HL-60 (cell line): ENCODE measurements at regions not wholly inside any gene's neighbourhood (a gene's known extent, or its start where the extent isn't known, plus 50 kb on each side); places are given as distances from the start of the nearest gene placed in this dataset.

ENCODE experiments used
- CTCF ChIP-seq: IDR thresholded peaks from one replicate; pipeline ENCODE4 v1.5.1; 2011; ENCODE audit warnings: low read length, control low read depth, inconsistent platforms; ENCODE audit not compliant: insufficient read depth
- GABPA ChIP-seq: IDR thresholded peaks from 2 replicates; pipeline ENCODE4 v1.6.1; 2012; ENCODE audit warnings: low read depth
- POLR2AphosphoS5 ChIP-seq: IDR thresholded peaks from 2 replicates; pipeline ENCODE4 v1.6.1; 2012; ENCODE audit warnings: low read depth
- TF ChIP-seq, protein P1 (sequence below): IDR thresholded peaks from 2 replicates; pipeline ENCODE4 v1.6.1; 2012; ENCODE audit warnings: low read depth; ENCODE audit not compliant: insufficient replicate concordance

DNA sequence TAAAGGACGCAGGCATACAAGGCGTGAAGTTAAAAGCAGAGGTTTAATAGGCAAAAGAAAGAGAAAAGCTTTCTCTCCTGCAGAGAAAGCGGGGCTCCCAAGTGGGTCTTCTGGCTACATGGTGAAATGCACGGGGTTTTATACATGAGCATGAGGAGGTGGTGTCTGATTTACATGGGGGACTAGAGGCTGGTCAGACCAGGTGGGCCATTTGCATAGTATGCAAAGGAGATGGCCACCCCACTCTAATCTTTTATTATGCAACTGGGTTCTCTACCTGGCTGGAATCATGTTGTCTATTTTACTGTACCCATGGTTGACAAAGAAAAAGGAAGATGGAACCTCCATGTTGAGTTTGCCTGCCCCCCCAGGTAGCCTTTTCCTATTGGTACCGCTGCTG lies 356.2 kb downstream of the KCNJ3 start:
- TF ChIP-seq POLR2AphosphoS5 (no peak), CTCF (no peak), GABPA (no peak)
- TF ChIP-seq, protein P1, sequence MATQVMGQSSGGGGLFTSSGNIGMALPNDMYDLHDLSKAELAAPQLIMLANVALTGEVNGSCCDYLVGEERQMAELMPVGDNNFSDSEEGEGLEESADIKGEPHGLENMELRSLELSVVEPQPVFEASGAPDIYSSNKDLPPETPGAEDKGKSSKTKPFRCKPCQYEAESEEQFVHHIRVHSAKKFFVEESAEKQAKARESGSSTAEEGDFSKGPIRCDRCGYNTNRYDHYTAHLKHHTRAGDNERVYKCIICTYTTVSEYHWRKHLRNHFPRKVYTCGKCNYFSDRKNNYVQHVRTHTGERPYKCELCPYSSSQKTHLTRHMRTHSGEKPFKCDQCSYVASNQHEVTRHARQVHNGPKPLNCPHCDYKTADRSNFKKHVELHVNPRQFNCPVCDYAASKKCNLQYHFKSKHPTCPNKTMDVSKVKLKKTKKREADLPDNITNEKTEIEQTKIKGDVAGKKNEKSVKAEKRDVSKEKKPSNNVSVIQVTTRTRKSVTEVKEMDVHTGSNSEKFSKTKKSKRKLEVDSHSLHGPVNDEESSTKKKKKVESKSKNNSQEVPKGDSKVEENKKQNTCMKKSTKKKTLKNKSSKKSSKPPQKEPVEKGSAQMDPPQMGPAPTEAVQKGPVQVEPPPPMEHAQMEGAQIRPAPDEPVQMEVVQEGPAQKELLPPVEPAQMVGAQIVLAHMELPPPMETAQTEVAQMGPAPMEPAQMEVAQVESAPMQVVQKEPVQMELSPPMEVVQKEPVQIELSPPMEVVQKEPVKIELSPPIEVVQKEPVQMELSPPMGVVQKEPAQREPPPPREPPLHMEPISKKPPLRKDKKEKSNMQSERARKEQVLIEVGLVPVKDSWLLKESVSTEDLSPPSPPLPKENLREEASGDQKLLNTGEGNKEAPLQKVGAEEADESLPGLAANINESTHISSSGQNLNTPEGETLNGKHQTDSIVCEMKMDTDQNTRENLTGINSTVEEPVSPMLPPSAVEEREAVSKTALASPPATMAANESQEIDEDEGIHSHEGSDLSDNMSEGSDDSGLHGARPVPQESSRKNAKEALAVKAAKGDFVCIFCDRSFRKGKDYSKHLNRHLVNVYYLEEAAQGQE: no peak
